ENCODE measurements at regions not wholly inside any gene's neighbourhood (a gene's known extent, or its start where the extent isn't known, plus 50 kb on each side); places are given as distances from the start of the nearest gene placed in this dataset.
A peak's percentile ranks its signal among the peaks of the same experiment; 100 is the strongest.

- TF ChIP-seq CTCF (IDR thresholded peaks at IDR 0.05; ENCODE audit: insufficient read depth, low read depth, low read length, missing control alignments): no peak
- no peak for DNase-seq (ENCODE audit: low read depth)
- H3K4me3 ChIP-seq (ENCODE audit: low read length): no peak overlapping the region
Measured at GRCh38 chr12:126076515-126076914, 1011.3 kb downstream of the AACS start.

- H3K4me3 ChIP-seq (ENCODE audit: low read length): no peak overlapping the region
- no peak for DNase-seq (ENCODE audit: low read depth)
- no peak for TF ChIP-seq CTCF (IDR thresholded peaks at IDR 0.05; ENCODE audit: insufficient read depth, low read depth, low read length, missing control alignments)
Measured at GRCh38 chr12:126083926-126084325, 1018.7 kb downstream of the AACS start.

- TF ChIP-seq CTCF (IDR thresholded peaks at IDR 0.05; ENCODE audit: insufficient read depth, low read depth, low read length, missing control alignments): no peak
- no peak overlapping the region for H3K4me3 ChIP-seq (ENCODE audit: low read length)
- peak; percentile 2 for DNase-seq (ENCODE audit: low read depth)
Measured at GRCh38 chr12:126084480-126084879, 1019.2 kb downstream of the AACS start.

GRCh38 chr12:126086242-126086641 is 1021.0 kb downstream of the AACS start:
- no peak for TF ChIP-seq CTCF (IDR thresholded peaks at IDR 0.05; ENCODE audit: insufficient read depth, low read depth, low read length, missing control alignments)
- no peak for DNase-seq (ENCODE audit: low read depth)
- H3K4me3 ChIP-seq (ENCODE audit: low read length): no peak overlapping the region

GRCh38 chr12:126087692-126088091 is 1022.5 kb downstream of the AACS start:
- DNase-seq (ENCODE audit: low read depth): no peak
- no peak overlapping the region for H3K4me3 ChIP-seq (ENCODE audit: low read length)
- no peak for TF ChIP-seq CTCF (IDR thresholded peaks at IDR 0.05; ENCODE audit: insufficient read depth, low read depth, low read length, missing control alignments)

- peak; percentile 4 for DNase-seq (ENCODE audit: low read depth)
- no peak overlapping the region for H3K4me3 ChIP-seq (ENCODE audit: low read length)
- no peak for TF ChIP-seq CTCF (IDR thresholded peaks at IDR 0.05; ENCODE audit: insufficient read depth, low read depth, low read length, missing control alignments)
Measured at GRCh38 chr12:126093908-126094307, 1028.7 kb downstream of the AACS start.

GRCh38 chr12:126095748-126096510 is 1030.7 kb downstream of the AACS start:
- no peak for DNase-seq (ENCODE audit: low read depth)
- no peak overlapping the region for H3K4me3 ChIP-seq (ENCODE audit: low read length)
- no peak for TF ChIP-seq CTCF (IDR thresholded peaks at IDR 0.05; ENCODE audit: insufficient read depth, low read depth, low read length, missing control alignments)

All from epithelial cell of esophagus (primary cell).